Upper lobe of left lung (tissue), 6 donors: ENCODE measurements at regions not wholly inside any gene's neighbourhood (a gene's known extent, or its start where the extent isn't known, plus 50 kb on each side); places are given as distances from the start of the nearest gene placed in this dataset.

Source experiments
- ATAC-seq, 2 donors: fragments of 200-7000 bp; cut with Tn5 transposase; one replicate each; pipeline ENCODE4 v1.9.1; 2022; ENCODE audit warnings: mild to moderate bottlenecking in 2 of 2, moderate library complexity in 2 of 2; ENCODE audit not compliant: low FRiP score in 2 of 2
- DNase-seq, 2 donors: peaks; one replicate each; pipeline ENCODE4 v3.0.0-alpha.2; 2019 to 2020
- H3K27ac ChIP-seq, 4 donors: fragments of 200-600 bp; sonication (generic); one replicate each; pipeline ENCODE4 v1.5.1; 2016 to 2019
- H3K27me3 ChIP-seq, 4 donors: fragments of 200-600 bp; sonication (generic); one replicate each; pipeline ENCODE4 v1.5.1; 2017 to 2019
- H3K36me3 ChIP-seq, 4 donors: fragments of 200-600 bp; sonication (generic); one replicate each; pipeline ENCODE4 v1.5.1; 2016 to 2019
- H3K4me1 ChIP-seq, 4 donors: fragments of 200-600 bp; sonication (generic); one replicate each; pipeline ENCODE4 v1.5.1; 2018 to 2019
- H3K4me3 ChIP-seq, 4 donors: fragments of 200-600 bp; sonication (generic); one replicate each; pipeline ENCODE4 v1.5.1; 2017 to 2019; ENCODE audit warnings: mild to moderate bottlenecking in 2 of 4, moderate library complexity in 1 of 4
- H3K9me3 ChIP-seq, 4 donors: fragments of 200-600 bp; sonication (generic); one replicate each; pipeline ENCODE4 v1.5.1; 2018 to 2019
- EP300 ChIP-seq, 4 donors: sonication (generic); formaldehyde crosslinking; IDR thresholded peaks; one replicate each; pipeline ENCODE4 v1.5.1; 2017; ENCODE audit warnings: antibody characterized with exemption in 4 of 4, control low read depth in 2 of 4
- POLR2A ChIP-seq, 4 donors: fragments of 450-650 bp; IDR thresholded peaks; one replicate each; pipeline ENCODE4 v1.5.1; 2016 to 2017; ENCODE audit warnings: antibody characterized with exemption in 4 of 4, mild to moderate bottlenecking in 2 of 4
- POLR2AphosphoS5 ChIP-seq, 2 donors: sonication (generic); formaldehyde crosslinking; IDR thresholded peaks; one replicate each; pipeline ENCODE4 v1.5.1; 2017; ENCODE audit warnings: antibody characterized with exemption in 2 of 2
- WGBS, 2 donors: methylation state at CpG; one replicate each; pipeline ENCODE4 v1.1.5; 2017 to 2018; 5-methylcytosine and 5-hydroxymethylcytosine counted together
- TF ChIP-seq, protein P1 (sequence below), 6 experiments: fragments of 450-650 bp in 4 of 6; fragments of 200-600 bp in 2 of 6; sonication (generic) in 2 of 6; IDR thresholded peaks; one replicate each; pipeline ENCODE4 v1.5.1; 2016 to 2019; ENCODE audit warnings: antibody characterized with exemption in 6 of 6
- donor health status: DM: no; HTN: no; CAD: no; lungs with moderate emphysema.
- donor health status: DM: no; HTN: yes; CAD: no; lungs with severe emphysema.

DNA sequence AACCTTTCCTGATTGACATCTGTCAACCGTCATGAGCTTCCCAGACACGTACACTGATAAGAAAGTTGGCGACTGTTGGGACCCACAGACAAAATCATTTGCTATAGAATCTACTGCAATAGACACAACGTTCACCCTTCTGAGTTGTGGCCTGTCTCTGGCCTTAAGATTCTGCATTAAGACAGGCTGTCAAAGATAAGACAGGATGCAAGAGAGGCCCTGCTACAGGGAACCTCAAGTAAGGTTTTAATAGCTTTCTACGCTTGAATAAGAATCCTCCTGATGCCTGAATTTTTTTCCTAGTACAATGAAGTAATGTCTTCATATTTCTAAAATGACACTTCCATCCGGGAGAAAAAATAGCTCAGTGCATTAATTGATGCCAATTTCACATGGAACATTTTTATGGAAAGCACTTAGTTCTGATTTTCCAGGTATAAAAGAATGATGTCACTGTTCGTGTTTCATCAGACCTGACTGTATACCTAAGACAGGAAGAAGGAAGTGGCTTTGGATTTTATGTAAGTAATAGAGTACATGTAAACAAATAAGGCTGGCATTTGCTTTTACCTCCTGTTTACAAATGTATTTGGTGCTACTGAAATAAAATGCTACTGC lies 275.2 kb upstream of the GPC6 start:
- Histone ChIP-seq H3K4me3 (no peak overlapping the region), H3K27ac (no peak overlapping the region), H3K36me3 (no peaks in the 10 kb centered on the region), H3K27me3 (no peaks in the 10 kb centered on the region), H3K4me1 (no peaks in the 10 kb centered on the region), H3K9me3 (no peaks in the 10 kb centered on the region)
- 54 to 66% methylated on average over 7 of the region's 7 CpGs for WGBS, 2 donors
- DNase-seq (no peak), ATAC-seq (no peak)
- TF ChIP-seq POLR2A (IDR thresholded peaks at IDR 0.05) (no peak), POLR2AphosphoS5 (IDR thresholded peaks at IDR 0.05) (no peak), EP300 (IDR thresholded peaks at IDR 0.05) (no peak)
- TF ChIP-seq, protein P1, sequence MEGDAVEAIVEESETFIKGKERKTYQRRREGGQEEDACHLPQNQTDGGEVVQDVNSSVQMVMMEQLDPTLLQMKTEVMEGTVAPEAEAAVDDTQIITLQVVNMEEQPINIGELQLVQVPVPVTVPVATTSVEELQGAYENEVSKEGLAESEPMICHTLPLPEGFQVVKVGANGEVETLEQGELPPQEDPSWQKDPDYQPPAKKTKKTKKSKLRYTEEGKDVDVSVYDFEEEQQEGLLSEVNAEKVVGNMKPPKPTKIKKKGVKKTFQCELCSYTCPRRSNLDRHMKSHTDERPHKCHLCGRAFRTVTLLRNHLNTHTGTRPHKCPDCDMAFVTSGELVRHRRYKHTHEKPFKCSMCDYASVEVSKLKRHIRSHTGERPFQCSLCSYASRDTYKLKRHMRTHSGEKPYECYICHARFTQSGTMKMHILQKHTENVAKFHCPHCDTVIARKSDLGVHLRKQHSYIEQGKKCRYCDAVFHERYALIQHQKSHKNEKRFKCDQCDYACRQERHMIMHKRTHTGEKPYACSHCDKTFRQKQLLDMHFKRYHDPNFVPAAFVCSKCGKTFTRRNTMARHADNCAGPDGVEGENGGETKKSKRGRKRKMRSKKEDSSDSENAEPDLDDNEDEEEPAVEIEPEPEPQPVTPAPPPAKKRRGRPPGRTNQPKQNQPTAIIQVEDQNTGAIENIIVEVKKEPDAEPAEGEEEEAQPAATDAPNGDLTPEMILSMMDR (IDR thresholded peaks at IDR 0.05): no peak

DNA sequence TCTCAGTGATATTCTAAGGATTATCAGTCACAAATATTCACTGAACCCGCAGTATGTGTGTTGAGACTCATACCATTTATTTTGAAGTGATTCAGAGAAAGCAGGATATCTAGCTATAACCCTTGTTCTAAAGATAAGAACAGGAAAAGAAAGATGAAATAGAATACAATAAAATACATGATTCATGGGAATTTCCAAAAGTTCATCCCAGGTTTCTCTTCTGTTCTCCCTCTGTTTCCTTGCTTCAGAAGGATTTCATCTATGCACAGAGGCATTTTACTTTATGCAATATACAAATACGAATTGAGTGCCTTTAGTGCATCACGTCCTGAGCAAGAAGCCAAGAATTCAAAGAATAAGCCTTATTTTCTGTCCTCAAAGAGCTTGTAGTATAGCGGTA lies 274.4 kb upstream of the GPC6 start:
- Histone ChIP-seq H3K9me3 (no peaks in the 10 kb centered on the region), H3K27me3 (no peaks in the 10 kb centered on the region), H3K27ac (no peak overlapping the region), H3K36me3 (no peaks in the 10 kb centered on the region), H3K4me1 (no peaks in the 10 kb centered on the region), H3K4me3 (no peak overlapping the region)
- TF ChIP-seq POLR2A (IDR thresholded peaks at IDR 0.05): no peak
- TF ChIP-seq, protein P1 (IDR thresholded peaks at IDR 0.05): no peak
- TF ChIP-seq EP300 (IDR thresholded peaks at IDR 0.05): no peak
- ATAC-seq: no peak
- WGBS, 2 donors: 72 to 76% methylated on average over 4 of the region's 4 CpGs
- no peak for DNase-seq

DNA sequence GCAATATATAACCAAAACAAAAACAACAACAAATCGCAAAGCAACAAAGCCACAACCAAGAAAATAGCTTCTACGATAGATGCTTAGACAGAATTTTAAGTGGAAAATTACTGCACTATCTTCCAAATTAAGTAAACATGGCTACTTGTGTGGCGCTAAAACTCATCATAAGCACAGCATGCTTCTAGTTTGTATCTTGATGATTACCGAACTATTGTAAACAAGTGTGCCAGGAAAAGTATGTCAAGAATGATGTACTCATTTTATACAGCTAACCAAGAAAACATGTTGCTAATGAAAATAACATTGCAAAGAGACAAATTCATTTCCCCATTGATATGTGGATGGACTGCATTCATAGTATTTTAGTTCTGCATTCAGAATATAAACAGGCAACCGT lies 271.9 kb upstream of the GPC6 start:
- H3K36me3 ChIP-seq: no peaks in the 10 kb centered on the region
- DNase-seq: no peak
- TF ChIP-seq POLR2AphosphoS5 (IDR thresholded peaks at IDR 0.05) (no peak), EP300 (IDR thresholded peaks at IDR 0.05) (no peak), POLR2A (IDR thresholded peaks at IDR 0.05) (no peak)
- TF ChIP-seq, protein P1 (IDR thresholded peaks at IDR 0.05): no peak
- H3K9me3 ChIP-seq: no peaks in the 10 kb centered on the region
- no peaks in the 10 kb centered on the region for H3K4me1 ChIP-seq
- 67 to 75% methylated on average over 5 of the region's 5 CpGs for WGBS, 2 donors
- H3K4me3 ChIP-seq: no peak overlapping the region
- no peak overlapping the region for H3K27ac ChIP-seq
- ATAC-seq: no peak
- H3K27me3 ChIP-seq: no peaks in the 10 kb centered on the region

DNA sequence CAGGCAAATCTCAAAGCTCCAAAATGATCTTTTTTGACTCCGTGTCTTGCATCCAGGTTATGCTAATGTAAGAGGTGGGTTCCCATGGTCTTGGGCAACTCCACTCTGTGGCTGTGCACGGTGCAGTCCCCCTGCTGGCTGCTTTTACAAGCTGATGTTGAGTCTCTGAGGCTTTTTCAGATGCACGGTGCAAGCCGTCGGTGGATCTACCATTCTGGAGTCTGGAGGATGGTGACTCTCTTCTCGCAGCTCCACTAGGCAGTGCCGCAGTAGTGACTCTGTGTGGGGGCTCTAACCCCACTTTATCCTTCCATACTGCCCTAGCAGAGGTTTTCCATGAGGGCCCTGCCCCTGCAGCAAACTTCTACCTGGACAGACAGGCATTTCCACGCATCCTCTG lies 266.8 kb upstream of the GPC6 start:
- Histone ChIP-seq H3K27me3 (no peaks in the 10 kb centered on the region), H3K4me3 (no peak overlapping the region), H3K9me3 (no peaks in the 10 kb centered on the region), H3K4me1 (no peaks in the 10 kb centered on the region), H3K27ac (no peak overlapping the region), H3K36me3 (no peaks in the 10 kb centered on the region)
- TF ChIP-seq POLR2A (IDR thresholded peaks at IDR 0.05) (no peak), POLR2AphosphoS5 (IDR thresholded peaks at IDR 0.05) (no peak)
- DNase-seq (no peak), ATAC-seq (no peak)
- 85 to 88% methylated on average over 7 to 8 of the region's 8 CpGs for WGBS, 2 donors

DNA sequence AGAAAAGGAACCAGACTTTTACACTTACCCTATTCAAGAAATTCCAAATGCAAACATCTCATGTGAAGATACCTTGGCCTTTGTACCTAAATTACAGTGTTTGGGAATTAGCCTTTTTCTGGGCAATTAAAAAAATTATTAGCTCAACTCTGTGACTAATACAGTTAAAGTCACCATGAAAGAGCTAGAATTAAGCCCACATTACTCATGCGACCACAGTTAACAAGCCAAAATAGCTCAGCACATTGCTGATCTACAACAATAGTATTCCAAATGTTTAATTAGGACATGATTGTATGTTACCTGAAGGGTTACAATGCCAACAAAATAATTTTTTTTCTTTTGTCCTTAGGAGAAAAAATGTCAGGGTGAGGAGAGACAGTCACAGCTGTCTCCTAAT lies 263.6 kb upstream of the GPC6 start:
- TF ChIP-seq, protein P1 (IDR thresholded peaks at IDR 0.05): no peak
- TF ChIP-seq EP300 (IDR thresholded peaks at IDR 0.05): no peak
- no peak for TF ChIP-seq POLR2A (IDR thresholded peaks at IDR 0.05)
- no peak for TF ChIP-seq POLR2AphosphoS5 (IDR thresholded peaks at IDR 0.05)

More for the DNA sequence above, 263.6 kb upstream of the GPC6 start:
- DNase-seq (no peak), ATAC-seq (no peak)
- Histone ChIP-seq H3K27ac (no peak overlapping the region), H3K36me3 (no peaks in the 10 kb centered on the region), H3K9me3 (no peaks in the 10 kb centered on the region), H3K4me3 (no peak overlapping the region), H3K27me3 (no peaks in the 10 kb centered on the region), H3K4me1 (no peaks in the 10 kb centered on the region)
- WGBS, 2 donors: 93 to 97% methylated on average over 1 of the region's 1 CpG
